GM18868 (cell line): ENCODE measurements at regions not wholly inside any gene's neighbourhood (a gene's known extent, or its start where the extent isn't known, plus 50 kb on each side); places are given as distances from the start of the nearest gene placed in this dataset.
"Not testable (repeated sequence)": the region's sequence is repeated elsewhere in the genome, so short reads cannot be mapped to it uniquely, and the experiment has no call there.

ENCODE experiments used
- ATAC-seq: cut with Tn5 transposase; IDR thresholded peaks from one replicate; pipeline ENCODE4 v1.9.1; 2021; ENCODE audit warnings: mild to moderate bottlenecking, moderate library complexity; ENCODE audit not compliant: unreplicated experiment

- ATAC-seq = no peak
Measured at GRCh38 chr3:153023896-153024295, 138.1 kb upstream of the RAP2B start.

- peak; percentile 60 for ATAC-seq
Measured at GRCh38 chr3:153026026-153026425, 136.0 kb upstream of the RAP2B start.

- ATAC-seq = peak; percentile 36
Measured at GRCh38 chr3:153028381-153028780, 133.6 kb upstream of the RAP2B start.

- no peak for ATAC-seq
Measured at GRCh38 chr3:153029350-153029749, 132.7 kb upstream of the RAP2B start.

- ATAC-seq = no peak
Measured at GRCh38 chr3:153032891-153033290, 129.1 kb upstream of the RAP2B start.

GRCh38 chr3:153036846-153037245 lies 125.2 kb upstream of the RAP2B start:
- no peak for ATAC-seq

GRCh38 chr3:153038367-153038766 lies 123.7 kb upstream of the RAP2B start:
- ATAC-seq = no peak

- no peak for ATAC-seq
Measured at GRCh38 chr3:153038779-153039178, 123.2 kb upstream of the RAP2B start.

GRCh38 chr3:153041181-153041580 lies 120.8 kb upstream of the RAP2B start:
- ATAC-seq = no peak

- no peak for ATAC-seq
Measured at GRCh38 chr3:153042088-153042487, 119.9 kb upstream of the RAP2B start.

- ATAC-seq = no peak
Measured at GRCh38 chr3:153043729-153044328, 118.2 kb upstream of the RAP2B start.

GRCh38 chr3:153045150-153045549 lies 116.9 kb upstream of the RAP2B start:
- ATAC-seq = no peak

GRCh38 chr3:153050978-153051377 lies 111.0 kb upstream of the RAP2B start:
- no peak for ATAC-seq

- ATAC-seq = no peak
Measured at GRCh38 chr3:153051427-153052095, 110.5 kb upstream of the RAP2B start.

- ATAC-seq = peak; percentile 85
Measured at GRCh38 chr3:153052096-153052460, 109.9 kb upstream of the RAP2B start.

- ATAC-seq = no peak
Measured at GRCh38 chr3:153055217-153055616, 106.8 kb upstream of the RAP2B start.

- no peak for ATAC-seq
Measured at GRCh38 chr3:153055779-153056178, 106.2 kb upstream of the RAP2B start.

- ATAC-seq = not testable (repeated sequence)
Measured at GRCh38 chr3:153058031-153058688, 103.9 kb upstream of the RAP2B start.

- no peak for ATAC-seq
Measured at GRCh38 chr3:153060346-153060745, 101.7 kb upstream of the RAP2B start.

GRCh38 chr3:153061938-153062528 lies 100.0 kb upstream of the RAP2B start:
- no peak for ATAC-seq

GRCh38 chr3:153063337-153063736 lies 98.7 kb upstream of the RAP2B start:
- no peak for ATAC-seq

- no peak for ATAC-seq
Measured at GRCh38 chr3:153066983-153067382, 95.0 kb upstream of the RAP2B start.
